CD4-positive, alpha-beta T cell treated with Interleukin-10 for 1 hour (primary cell): ENCODE measurements at regions not wholly inside any gene's neighbourhood (a gene's known extent, or its start where the extent isn't known, plus 50 kb on each side); places are given as distances from the start of the nearest gene placed in this dataset.
"Not testable (repeated sequence)": the region's sequence is repeated elsewhere in the genome, so short reads cannot be mapped to it uniquely, and the experiment has no call there.

ENCODE experiments used
- DNase-seq: peaks from one replicate; pipeline ENCODE4 v3.0.0-alpha.2; 2020

GRCh38 chr9:27675354-27675753 is 102.1 kb upstream of the C9orf72 start:
- DNase-seq, result no peak

DNA sequence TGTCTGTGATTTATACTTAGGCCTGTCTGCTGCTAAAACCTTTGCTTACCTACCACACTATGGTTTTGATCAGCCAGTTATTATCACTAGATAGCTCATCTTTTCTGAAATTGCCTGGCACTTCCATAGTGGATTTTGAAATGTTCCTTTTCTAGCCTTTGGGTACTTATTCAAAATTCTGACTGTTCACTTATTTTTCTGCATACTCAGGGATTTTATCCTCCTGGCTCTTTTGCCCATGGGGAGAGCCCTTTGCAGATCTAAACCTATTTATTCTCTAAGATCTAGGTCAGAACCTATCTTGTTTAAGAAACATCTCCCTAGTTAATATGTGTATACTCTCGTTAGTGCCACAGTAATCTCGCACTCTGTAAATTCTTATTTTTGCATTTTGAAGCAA is 103.5 kb upstream of the C9orf72 start:
- DNase-seq, result no peak

GRCh38 chr9:27679338-27679737 is 106.1 kb upstream of the C9orf72 start:
- DNase-seq, result no peak

GRCh38 chr9:27683181-27683580 is 109.9 kb upstream of the C9orf72 start:
- no peak for DNase-seq

DNA sequence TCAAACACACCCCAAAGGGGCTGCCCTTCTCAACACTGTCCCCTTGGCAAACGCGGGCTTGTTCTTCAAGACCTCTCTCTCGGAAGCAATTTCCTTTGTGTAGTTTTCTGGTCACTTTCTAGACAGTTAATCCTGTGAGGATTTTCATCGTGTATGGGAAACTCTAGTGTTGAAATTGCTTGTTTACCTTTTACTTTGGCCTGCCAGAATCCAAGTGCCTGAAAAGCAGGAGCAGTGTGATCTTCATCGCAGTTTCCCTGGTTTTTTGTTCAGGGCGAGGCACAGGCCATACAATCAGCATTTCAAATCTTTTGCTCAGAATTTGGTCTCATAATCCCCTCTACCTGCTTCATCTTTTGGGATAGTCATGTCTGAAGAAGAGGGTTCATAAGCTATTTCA is 115.7 kb upstream of the C9orf72 start:
- no peak for DNase-seq

DNA sequence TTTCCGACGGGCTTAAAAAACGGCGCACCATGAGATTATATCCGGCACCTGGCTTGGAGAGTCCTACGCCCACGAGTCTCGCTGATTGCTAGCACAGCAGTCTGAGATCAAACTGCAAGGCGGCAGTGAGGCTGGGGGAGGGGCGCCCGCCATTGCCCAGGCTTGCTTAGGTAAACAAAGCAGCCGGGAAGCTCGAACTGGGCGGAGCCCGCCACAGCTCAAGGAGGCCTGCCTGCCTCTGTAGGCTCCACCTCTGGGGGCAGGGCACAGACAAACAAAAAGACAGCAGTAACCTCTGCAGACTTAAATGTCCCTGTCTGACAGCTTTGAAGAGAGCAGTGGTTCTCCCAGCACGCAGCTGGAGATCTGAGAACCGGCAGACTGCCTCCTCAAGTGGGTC is 117.5 kb upstream of the C9orf72 start:
- not testable (repeated sequence) for DNase-seq

DNA sequence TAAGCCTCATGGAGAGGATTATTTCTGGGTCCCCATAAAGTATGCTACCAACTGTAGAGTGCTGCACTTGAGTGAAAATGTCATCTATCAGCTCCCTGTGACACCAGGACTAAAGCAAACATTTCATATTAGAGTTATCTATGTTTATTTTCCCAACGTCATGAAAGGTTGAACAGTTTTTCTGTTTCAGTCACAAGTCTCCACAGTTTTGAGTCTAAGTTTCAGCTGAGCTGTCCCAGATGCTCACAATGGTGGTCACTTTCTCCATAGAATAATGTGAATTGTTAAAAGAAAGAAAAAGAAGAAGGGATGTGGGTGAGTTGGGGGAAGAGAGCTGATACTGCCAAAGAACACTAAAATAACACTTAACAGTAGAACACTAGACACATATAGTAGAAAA is 126.3 kb upstream of the C9orf72 start:
- DNase-seq, result no peak

- DNase-seq, result no peak
These were observed 127.7 kb upstream of the C9orf72 start for GRCh38 chr9:27701016-27701415.

- DNase-seq, result no peak
These were observed 128.3 kb upstream of the C9orf72 start for GRCh38 chr9:27701587-27701986.

DNA sequence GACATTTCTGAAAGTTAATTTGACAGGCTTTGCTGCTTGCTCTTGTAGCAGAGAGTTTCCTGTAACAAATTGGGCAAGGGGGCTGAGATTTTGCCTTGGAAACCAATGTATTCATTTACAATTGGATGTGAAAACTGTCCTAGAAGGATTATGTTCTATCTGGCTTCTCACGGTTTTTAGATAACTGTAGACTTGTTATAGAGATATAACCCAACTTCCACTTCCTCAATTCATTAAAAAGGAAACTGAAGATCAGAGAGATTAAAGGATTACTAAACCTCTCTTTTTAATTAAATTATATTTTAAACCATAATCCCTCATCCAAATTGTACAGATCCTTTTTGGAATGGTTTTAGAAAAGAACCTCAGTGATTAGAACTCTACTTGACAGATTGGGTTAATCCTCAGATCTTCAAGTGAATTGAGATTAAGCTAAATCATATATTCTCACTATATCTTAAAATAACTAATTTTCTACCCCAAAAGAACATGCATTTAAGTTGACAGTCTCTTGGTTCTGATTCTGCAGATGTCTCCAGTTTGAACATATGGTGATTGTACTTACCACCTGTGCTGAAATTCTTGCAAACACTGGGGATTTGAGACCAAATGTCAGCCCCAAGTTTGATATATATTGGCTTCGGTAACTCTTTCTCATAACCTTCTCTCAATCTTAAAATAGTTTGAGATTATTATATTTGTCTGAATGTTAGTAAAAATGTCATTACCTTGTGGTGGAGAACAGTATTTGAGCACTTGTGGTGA is 130.1 kb upstream of the C9orf72 start:
- no peak for DNase-seq

DNA sequence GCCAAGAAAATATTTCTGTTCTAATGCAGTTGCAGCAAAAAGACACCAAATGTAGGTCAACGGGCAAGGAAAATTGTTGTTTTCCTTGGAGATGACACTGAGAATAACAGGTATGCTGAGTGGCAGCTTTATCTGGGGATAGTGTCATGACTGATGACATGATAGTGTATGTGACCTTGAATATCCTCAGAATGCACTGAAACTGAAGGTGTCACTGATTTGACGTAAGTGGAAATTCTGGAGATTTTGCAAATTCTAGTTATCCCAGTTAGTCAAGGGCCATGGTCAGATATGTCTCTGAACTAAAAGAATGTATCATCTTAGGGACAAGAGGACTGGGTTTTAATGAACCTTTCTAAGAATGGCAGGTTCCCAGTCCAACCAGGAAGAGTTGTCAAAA is 138.0 kb upstream of the C9orf72 start:
- DNase-seq, result no peak

GRCh38 chr9:27712806-27713205 is 139.5 kb upstream of the C9orf72 start:
- no peak for DNase-seq

GRCh38 chr9:27714388-27714787 is 141.1 kb upstream of the C9orf72 start:
- no peak for DNase-seq

DNA sequence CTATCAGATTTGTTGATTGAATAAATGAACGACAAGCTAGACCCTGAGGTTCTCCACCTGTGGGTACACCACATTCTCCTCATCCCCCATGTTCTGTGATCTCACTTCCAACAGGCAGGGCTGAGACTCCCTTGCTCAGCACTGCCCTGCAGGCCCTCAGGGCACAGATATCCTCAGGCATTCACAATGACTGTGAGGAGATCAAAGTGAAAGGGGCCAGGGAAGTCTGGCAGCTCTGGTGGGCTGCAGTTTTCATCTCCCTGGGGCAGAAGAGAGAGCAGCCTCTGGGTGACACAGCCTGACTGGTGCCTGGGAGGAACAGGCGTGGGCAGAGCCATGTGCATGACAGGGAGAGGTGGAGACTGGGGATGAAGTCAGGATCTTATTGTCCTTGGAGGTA is 142.4 kb upstream of the C9orf72 start:
- DNase-seq, result no peak

DNA sequence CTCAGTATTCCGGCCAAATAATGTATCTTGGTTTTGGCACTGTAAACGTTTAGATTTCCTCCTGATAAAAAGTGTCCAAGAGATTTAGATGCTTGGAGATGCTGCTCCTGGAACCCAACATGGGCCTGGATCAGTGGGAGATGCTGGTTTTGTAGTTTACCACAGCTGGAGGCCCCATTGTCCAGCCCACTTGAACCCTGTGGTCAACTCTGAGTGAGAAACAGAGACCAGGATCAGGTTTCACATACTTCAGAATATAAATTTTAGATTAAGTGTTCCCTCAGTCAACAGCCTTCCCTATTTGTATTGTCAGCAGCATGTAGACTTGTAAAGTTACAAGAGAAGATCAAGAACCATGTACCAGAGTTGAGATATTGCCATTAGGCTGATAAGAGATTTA is 144.7 kb upstream of the C9orf72 start:
- DNase-seq, result no peak

DNA sequence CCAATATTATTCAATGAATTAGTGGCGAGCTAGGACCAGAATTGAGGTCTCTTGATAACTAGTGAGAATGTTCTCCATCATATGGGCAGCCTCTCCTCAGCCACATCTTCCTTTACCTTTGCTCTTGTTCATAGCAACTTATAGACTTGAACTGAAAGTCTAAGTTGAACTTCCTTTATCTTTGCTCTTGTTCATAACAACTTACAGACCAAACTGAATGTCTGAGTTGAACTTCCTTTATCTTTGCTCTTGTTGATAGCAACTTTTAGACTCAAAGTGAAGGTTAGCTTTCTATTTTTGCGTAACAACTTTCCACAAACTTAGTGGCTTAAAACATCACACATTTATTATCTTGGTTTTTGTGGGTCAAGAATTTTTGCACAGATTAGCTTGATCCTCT is 146.4 kb upstream of the C9orf72 start:
- DNase-seq, result no peak

DNA sequence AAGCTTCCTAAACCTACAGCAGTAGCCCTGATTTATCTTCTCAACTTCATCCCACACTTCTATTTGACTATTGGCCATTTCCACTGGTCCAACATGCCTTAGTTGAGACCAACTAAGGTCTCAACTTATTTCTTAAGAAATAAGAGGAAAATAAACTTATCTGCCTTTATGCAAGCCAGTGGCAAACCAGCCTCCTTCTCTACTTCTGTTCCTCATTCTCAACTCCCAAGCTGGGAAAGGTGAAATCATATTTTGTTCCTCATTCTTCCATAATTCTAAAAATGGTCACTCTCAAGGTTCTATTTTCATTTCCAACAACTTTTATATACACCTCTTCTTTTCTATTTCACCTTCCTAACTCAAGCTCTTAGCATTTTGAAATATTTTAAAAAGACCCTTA is 149.6 kb upstream of the C9orf72 start:
- no peak for DNase-seq

DNA sequence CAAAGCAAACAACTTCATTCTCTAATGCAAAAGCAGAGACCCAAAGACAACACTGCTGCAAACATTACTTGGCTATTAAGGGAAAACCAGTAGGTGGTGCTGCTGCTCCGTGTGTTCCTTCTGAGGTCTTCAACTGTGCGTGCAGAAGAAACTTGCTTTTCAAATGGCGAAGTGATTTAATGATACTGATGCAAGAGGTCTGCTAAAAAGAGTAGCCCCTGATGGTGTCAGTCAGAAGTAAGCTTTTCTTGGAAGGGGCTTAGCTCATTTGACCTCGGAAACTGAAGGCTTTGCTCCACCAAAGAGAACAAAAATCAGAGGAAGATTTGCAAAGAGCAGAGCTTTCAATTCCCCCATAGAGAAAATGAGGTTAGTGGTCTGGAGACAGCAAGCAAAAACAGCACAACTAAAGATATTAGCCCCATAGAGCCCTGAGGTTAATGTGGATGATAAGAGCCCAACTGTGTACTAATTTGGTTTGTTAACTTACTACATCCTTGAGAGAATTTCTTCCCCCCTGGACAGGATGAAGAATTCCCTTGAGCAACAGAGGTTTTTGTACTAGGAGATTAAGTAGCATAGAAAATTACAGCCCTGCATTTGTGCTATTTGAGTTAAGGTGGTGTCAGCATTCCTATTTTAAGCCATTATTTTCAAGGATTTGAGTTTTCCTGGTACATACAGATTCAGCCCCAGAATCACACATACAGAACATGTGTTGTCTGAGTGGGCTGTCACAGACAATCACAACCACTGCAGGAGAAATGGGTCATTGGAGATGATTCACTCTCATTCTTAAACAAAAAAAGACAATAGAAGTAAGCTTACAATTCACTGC is 153.2 kb upstream of the C9orf72 start:
- DNase-seq, result peak; percentile 33

- DNase-seq, result no peak
These were observed 159.2 kb upstream of the C9orf72 start for GRCh38 chr9:27732494-27732893.

DNA sequence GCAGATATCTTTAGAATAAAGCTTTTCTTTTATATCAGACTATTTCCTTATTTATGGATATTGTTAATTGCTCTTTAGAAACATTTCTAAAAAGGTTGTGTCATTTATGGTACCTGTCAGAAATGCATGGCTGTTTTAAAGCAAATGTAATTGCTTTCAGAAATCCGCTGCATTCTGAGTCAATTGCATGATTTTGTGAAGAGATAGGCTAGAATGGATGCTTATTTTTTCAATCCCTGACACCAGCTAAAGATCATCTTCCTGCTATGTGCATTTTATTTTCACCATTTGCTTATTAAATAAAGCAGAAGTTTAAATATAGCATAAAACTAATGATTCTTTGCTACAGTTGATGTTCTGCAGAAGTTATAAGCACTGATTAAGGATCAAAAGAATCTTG is 170.2 kb upstream of the C9orf72 start:
- DNase-seq, result no peak

DNA sequence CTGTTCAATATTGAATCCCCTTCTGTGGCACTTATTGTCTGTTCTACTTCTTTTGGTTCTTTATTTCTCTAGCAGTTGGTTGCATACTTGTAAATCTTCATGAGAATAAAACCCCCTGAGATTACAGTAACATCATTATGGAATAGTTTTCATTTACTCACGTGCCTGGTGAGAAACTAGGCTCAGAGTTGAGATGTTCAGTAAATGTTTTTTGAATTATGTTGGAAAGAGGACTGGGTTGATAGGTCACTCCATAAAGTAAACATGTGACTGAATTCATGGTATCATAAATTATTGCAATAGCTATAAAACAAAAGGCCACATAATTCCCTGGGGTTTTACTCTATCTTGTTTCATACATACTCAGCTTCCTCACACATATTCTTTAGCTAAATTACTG is 174.2 kb upstream of the C9orf72 start:
- no peak for DNase-seq

DNA sequence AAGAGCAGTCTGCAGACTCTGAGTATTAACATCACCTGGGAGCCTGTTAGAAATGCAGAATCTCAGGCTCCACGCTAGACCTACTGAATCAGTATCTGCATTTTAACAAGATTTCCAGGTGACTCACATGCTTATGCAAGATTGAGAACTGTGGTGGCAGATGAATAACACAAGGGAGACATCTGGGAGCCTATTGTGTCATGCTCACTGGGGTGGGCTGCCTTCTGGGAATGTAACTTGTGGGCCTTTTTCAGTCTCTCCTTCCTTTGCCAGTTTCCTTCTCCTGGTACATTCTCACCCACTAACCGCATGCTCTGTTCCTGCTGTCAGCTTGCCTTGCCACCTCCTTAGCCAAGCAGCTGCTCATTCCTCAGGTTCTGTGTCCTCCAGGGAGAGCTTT is 176.6 kb upstream of the C9orf72 start:
- no peak for DNase-seq

DNA sequence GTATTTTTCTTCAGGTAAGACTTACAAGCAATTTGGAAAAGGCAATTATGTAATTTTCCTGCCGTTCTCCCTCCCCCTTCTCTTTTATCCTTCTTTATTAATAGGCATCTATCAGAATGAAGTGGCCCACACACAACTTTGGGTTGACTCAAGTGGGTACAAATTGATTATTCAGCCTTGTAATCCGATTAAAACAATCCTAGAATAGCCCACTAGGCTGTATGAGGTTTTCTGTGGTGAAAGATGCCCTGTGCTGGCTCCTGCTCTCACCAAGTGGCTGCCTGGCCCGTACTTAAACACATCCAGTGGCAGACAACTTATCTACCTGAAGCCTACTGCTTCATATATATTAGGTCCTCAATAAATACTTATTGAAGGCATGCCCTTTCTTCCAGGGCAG is 177.3 kb upstream of the C9orf72 start:
- no peak for DNase-seq

GRCh38 chr9:27752069-27752468 is 178.8 kb upstream of the C9orf72 start:
- DNase-seq, result no peak

DNA sequence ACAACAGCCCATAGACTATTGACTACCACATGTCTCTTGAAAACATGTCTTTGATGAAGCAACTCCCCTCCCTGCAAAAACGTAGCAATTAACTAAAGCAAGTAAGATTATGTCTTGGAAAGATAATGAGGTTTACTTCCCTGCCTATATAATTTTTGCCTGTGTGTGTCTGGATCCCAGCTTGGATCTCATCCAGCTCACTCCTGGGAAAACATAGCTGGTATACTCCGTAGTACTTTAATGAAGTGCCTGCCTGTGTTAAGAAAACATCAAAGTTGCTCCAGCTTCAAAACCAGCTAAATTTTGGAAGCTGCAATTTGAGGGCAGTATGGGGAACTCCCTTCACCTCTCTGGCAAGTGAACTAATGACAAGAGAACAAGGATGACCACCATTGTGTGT is 182.6 kb upstream of the C9orf72 start:
- DNase-seq, result no peak
